GM10248 (cell line): ENCODE measurements at regions not wholly inside any gene's neighbourhood (a gene's known extent, or its start where the extent isn't known, plus 50 kb on each side); places are given as distances from the start of the nearest gene placed in this dataset.

Source experiments
- CTCF ChIA-PET: fragments of 300-600 bp; sonication (Branson Sonifier 250); formaldehyde crosslinking; extraction: SDS; loops from one replicate; lab custom pipeline; 2021; ENCODE audit warnings: antibody characterized with exemption; lab: Yijun Ruan, JAX
- POLR2A ChIA-PET: fragments of 350-650 bp; sonication (Branson Sonifier 250); formaldehyde crosslinking; extraction: SDS; loops from one replicate; lab custom pipeline; 2020; ENCODE audit warnings: antibody characterized with exemption; lab: Yijun Ruan, JAX
- DNase-seq: peaks from one replicate; pipeline ENCODE4 v3.0.0; 2012; ENCODE audit errors: extremely low spot score
- TF ChIP-seq, protein P1 (sequence below): IDR thresholded peaks from 2 replicates; pipeline ENCODE4 v1.5.1; 2012; ENCODE audit warnings: mild to moderate bottlenecking, low read depth; ENCODE audit errors: extremely low read depth, missing control alignments, control extremely low read depth

- POLR2A ChIA-PET, result no interaction called here
- TF ChIP-seq, protein P1, sequence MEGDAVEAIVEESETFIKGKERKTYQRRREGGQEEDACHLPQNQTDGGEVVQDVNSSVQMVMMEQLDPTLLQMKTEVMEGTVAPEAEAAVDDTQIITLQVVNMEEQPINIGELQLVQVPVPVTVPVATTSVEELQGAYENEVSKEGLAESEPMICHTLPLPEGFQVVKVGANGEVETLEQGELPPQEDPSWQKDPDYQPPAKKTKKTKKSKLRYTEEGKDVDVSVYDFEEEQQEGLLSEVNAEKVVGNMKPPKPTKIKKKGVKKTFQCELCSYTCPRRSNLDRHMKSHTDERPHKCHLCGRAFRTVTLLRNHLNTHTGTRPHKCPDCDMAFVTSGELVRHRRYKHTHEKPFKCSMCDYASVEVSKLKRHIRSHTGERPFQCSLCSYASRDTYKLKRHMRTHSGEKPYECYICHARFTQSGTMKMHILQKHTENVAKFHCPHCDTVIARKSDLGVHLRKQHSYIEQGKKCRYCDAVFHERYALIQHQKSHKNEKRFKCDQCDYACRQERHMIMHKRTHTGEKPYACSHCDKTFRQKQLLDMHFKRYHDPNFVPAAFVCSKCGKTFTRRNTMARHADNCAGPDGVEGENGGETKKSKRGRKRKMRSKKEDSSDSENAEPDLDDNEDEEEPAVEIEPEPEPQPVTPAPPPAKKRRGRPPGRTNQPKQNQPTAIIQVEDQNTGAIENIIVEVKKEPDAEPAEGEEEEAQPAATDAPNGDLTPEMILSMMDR, result no peak
- CTCF ChIA-PET, result no interaction called here
- DNase-seq, result no peak
These were observed 111.2 kb upstream of the FAM174A start for GRCh38 chr5:100424017-100424416.

DNA sequence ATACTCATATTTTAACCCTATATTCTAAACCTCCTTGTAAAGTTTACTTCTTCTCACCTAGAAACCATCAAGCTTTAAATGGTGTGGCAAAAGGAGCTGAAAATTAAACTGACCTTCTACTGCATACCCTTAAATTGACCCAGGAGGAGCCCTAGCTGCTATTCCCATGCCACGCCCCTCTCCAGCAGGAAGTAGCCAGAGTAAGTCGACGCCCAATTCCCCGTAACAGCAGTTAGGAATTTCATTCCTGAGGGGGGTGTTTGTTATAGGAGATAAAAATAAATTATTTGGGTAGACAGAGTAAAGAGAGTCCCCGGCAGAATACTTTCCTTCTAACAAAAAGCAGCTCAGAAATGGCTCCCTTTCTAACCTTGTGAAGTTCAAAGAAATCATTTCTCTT, 111.8 kb upstream of the FAM174A start:
- DNase-seq, result no peak
- TF ChIP-seq, protein P1, result no peak
- ChIA-PET POLR2A (no interaction called here), CTCF (interaction anchor here (0.8 kb wide), 1 partner anchor 352 kb away, joined by 3 read pairs; no protein-coding TSS in a partner anchor)

- ChIA-PET POLR2A (no interaction called here), CTCF (interaction anchor here (1.0 kb wide), 1 partner anchor 9 kb away, joined by 5 read pairs; no protein-coding TSS in a partner anchor)
- no peak for DNase-seq
- TF ChIP-seq, protein P1, result no peak
These were observed 113.8 kb upstream of the FAM174A start for GRCh38 chr5:100421360-100421759.

- POLR2A ChIA-PET, result no interaction called here
- CTCF ChIA-PET, result no interaction called here
These were observed 116.9 kb upstream of the FAM174A start for GRCh38 chr5:100418231-100418630.

GRCh38 chr5:100409660-100410151, 125.5 kb upstream of the FAM174A start:
- TF ChIP-seq, protein P1, result no peak
- DNase-seq, result no peak
- ChIA-PET POLR2A (no interaction called here), CTCF (no interaction called here)

More at GRCh38 chr5:100418231-100418630, 116.9 kb upstream of the FAM174A start:
- DNase-seq, result no peak
- TF ChIP-seq, protein P1, result no peak

GRCh38 chr5:100407053-100407452, 128.1 kb upstream of the FAM174A start:
- ChIA-PET POLR2A (no interaction called here), CTCF (interaction anchor here (1.4 to 1.9 kb wide), 2 partner anchors 12 to 24 kb away, joined by 4 to 5 read pairs; no protein-coding TSS in a partner anchor)
- no peak for DNase-seq

More at GRCh38 chr5:100407053-100407452, 128.1 kb upstream of the FAM174A start:
- TF ChIP-seq, protein P1, result no peak
